Tibial artery (tissue), 4 donors: ENCODE measurements at regions not wholly inside any gene's neighbourhood (a gene's known extent, or its start where the extent isn't known, plus 50 kb on each side); places are given as distances from the start of the nearest gene placed in this dataset.

Source experiments
- DNase-seq, 2 donors: peaks; one replicate each; pipeline ENCODE4 v3.0.0-alpha.2; 2019
- H3K27ac ChIP-seq, 2 donors: fragments of 200-600 bp; sonication (generic) in 1 of 2; 1 replicate in 1 of 2; 2 replicates in 1 of 2; pipeline ENCODE4 v1.5.1; 2018 to 2019; ENCODE audit warnings: mild to moderate bottlenecking in 1 of 2
- H3K27me3 ChIP-seq, 2 donors: fragments of 200-600 bp; sonication (generic) in 1 of 2; one replicate each; pipeline versions ENCODE4 v1.5.1 to v1.6.0; 2016 to 2019
- H3K36me3 ChIP-seq, 3 donors: fragments of 200-600 bp; sonication (generic) in 2 of 3; one replicate each; pipeline ENCODE4 v1.5.1; 2016 to 2019; ENCODE audit warnings: mild to moderate bottlenecking in 2 of 3
- H3K4me1 ChIP-seq, 4 donors: fragments of 200-600 bp; sonication (generic) in 2 of 4; 1 replicate in 3 of 4; 2 replicates in 1 of 4; pipeline ENCODE4 v1.5.1; 2016 to 2019
- H3K4me3 ChIP-seq, 2 donors: fragments of 200-600 bp; sonication (generic) in 1 of 2; 1 replicate in 1 of 2; 2 replicates in 1 of 2; pipeline ENCODE4 v1.5.1; 2018 to 2019; ENCODE audit warnings: mild to moderate bottlenecking in 2 of 2
- H3K9me3 ChIP-seq, 3 donors: fragments of 200-600 bp; sonication (generic) in 1 of 3; one replicate each; pipeline ENCODE4 v1.5.1; 2016 to 2019
- CTCF ChIP-seq, 2 experiments: fragments of 200-600 bp in 1 of 2; fragments of 450-650 bp in 1 of 2; IDR thresholded peaks; one replicate each; pipeline ENCODE4 v1.5.1; 2017 to 2019; ENCODE audit warnings: antibody characterized with exemption in 2 of 2, mild to moderate bottlenecking in 1 of 2, moderate library complexity in 1 of 2
- intact Hi-C: fragments of 100-400 bp; cut with DNase I; formaldehyde crosslinking; loops from one replicate; pipeline ENCODE4 v1.15.0; 2023; ENCODE audit warnings: low total_unique reads

GRCh38 chr6:40755046-40755681, 168.0 kb upstream of the LRFN2 start:
- no peak for DNase-seq
- no peak overlapping the region for H3K27ac ChIP-seq
- TF ChIP-seq CTCF (IDR thresholded peaks at IDR 0.05) = no peak
- no peaks in the 10 kb centered on the region for H3K9me3 ChIP-seq
- intact Hi-C loops = no loop called here
- H3K27me3 ChIP-seq = peaks cover 0 to 22% of the 10 kb centered on the region in 2 donors
- no peak overlapping the region for H3K4me3 ChIP-seq
- H3K4me1 ChIP-seq = no peaks in the 10 kb centered on the region
- no peaks in the 10 kb centered on the region for H3K36me3 ChIP-seq

DNA sequence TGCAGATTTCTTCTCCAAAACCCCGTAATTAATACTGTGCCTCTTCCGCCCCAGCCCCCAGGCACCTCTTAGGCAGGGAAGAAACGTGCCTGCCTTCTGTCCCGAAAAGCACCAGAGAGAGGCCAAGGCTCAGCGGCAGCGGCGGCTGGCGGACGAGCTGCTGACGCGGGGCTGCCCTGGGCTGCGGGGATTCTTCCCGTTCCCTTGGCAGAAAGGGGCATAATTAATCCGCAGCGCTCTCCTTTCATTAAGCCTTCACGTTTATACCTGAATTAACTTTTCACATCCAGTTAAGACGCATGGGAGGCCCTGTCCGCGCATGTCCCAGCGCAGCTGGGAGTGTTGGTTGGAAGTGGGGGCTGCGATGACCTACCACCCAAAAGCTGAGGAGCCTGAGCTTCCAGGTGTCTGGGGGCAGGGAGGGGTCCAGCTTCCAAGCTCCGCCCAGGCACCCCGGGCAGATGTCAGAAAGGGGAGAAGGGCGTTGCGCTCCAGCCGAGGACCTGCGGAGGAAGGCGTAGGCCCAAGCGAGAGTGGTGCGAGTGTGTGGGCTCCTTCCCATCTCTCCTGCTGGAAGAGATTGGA, 167.4 kb upstream of the LRFN2 start:
- no peaks in the 10 kb centered on the region for H3K9me3 ChIP-seq
- H3K4me1 ChIP-seq = no peaks in the 10 kb centered on the region
- intact Hi-C loops = no loop called here
- H3K4me3 ChIP-seq = no peak overlapping the region
- H3K27me3 ChIP-seq = peaks cover 0 to 22% of the 10 kb centered on the region in 2 donors
- H3K27ac ChIP-seq = no peak overlapping the region
- TF ChIP-seq CTCF (IDR thresholded peaks at IDR 0.05) = no peak
- no peaks in the 10 kb centered on the region for H3K36me3 ChIP-seq
- DNase-seq = no peak

- Histone ChIP-seq H3K36me3 (no peaks in the 10 kb centered on the region), H3K9me3 (no peaks in the 10 kb centered on the region), H3K4me1 (no peaks in the 10 kb centered on the region), H3K4me3 (no peak overlapping the region), H3K27me3 (peaks cover 0 to 22% of the 10 kb centered on the region in 2 donors), H3K27ac (no peak overlapping the region)
- no peak for DNase-seq
- intact Hi-C loops = no loop called here
- no peak for TF ChIP-seq CTCF (IDR thresholded peaks at IDR 0.05)
Observed at GRCh38 chr6:40753675-40754448, 166.7 kb upstream of the LRFN2 start.

DNA sequence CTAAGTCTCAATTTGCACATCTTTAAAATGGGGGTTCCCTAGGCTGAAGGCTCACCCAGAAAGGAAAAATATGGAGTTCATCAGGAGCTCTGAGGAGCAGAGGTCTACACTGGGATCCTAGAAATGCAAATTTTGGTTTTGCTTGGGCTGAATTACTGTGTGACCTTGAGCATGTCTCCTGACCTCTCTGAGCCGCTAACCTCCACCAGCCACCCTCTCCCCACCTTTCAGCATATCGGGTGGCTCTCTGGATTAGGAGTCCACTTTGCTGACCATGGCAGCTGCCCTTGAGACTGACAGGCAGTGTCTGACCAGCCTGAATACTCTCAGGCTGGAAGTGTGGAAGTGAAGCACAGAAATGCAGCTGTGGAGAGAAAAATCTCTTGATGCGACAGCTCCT, 165.9 kb upstream of the LRFN2 start:
- H3K27me3 ChIP-seq = peaks cover 0 to 21% of the 10 kb centered on the region in 2 donors
- no peaks in the 10 kb centered on the region for H3K4me1 ChIP-seq
- no peaks in the 10 kb centered on the region for H3K36me3 ChIP-seq
- intact Hi-C loops = no loop called here
- H3K9me3 ChIP-seq = no peaks in the 10 kb centered on the region
- no peak for TF ChIP-seq CTCF (IDR thresholded peaks at IDR 0.05)
- DNase-seq = no peak
- H3K4me3 ChIP-seq = no peak overlapping the region
- no peak overlapping the region for H3K27ac ChIP-seq

- no peaks in the 10 kb centered on the region for H3K36me3 ChIP-seq
- no peaks in the 10 kb centered on the region for H3K9me3 ChIP-seq
- no peak overlapping the region for H3K27ac ChIP-seq
- peaks cover 0 to 4% of the 10 kb centered on the region in 2 donors for H3K27me3 ChIP-seq
- no peak for DNase-seq
- H3K4me1 ChIP-seq = no peaks in the 10 kb centered on the region
- intact Hi-C loops = no loop called here
- no peak overlapping the region for H3K4me3 ChIP-seq
- no peak for TF ChIP-seq CTCF (IDR thresholded peaks at IDR 0.05)
Observed at GRCh38 chr6:40744835-40745234, 157.7 kb upstream of the LRFN2 start.
